ENCODE measurements at regions not wholly inside any gene's neighbourhood (a gene's known extent, or its start where the extent isn't known, plus 50 kb on each side); places are given as distances from the start of the nearest gene placed in this dataset.

- DNase-seq: no peak
Observed at GRCh38 chr1:62988867-62989266, 204.9 kb downstream of the ATG4C start.

GRCh38 chr1:62989497-62989896, 205.6 kb downstream of the ATG4C start:
- peak; percentile 10 to 38 for DNase-seq

- DNase-seq: no peak
Observed at GRCh38 chr1:62991152-62991551, 207.2 kb downstream of the ATG4C start.

- no peak for DNase-seq
Observed at GRCh38 chr1:62993844-62994243, 209.9 kb downstream of the ATG4C start.

GRCh38 chr1:62995173-62995572, 211.2 kb downstream of the ATG4C start:
- no peak for DNase-seq

GRCh38 chr1:62997884-62998283, 214.0 kb downstream of the ATG4C start:
- DNase-seq: no peak

- no peak for DNase-seq
Observed at GRCh38 chr1:62998845-62999649, 215.1 kb downstream of the ATG4C start.

GRCh38 chr1:63000508-63000907, 216.6 kb downstream of the ATG4C start:
- no peak for DNase-seq

- DNase-seq: peak; percentile 2 to 23
Observed at GRCh38 chr1:63004868-63005267, 220.9 kb downstream of the ATG4C start.

GRCh38 chr1:63005812-63006211, 221.9 kb downstream of the ATG4C start:
- no peak for DNase-seq

GRCh38 chr1:63009421-63009820, 225.5 kb downstream of the ATG4C start:
- no peak for DNase-seq

- no peak for DNase-seq
Observed at GRCh38 chr1:63010913-63011660, 227.2 kb downstream of the ATG4C start.

- no peak for DNase-seq
Observed at GRCh38 chr1:63012339-63012738, 228.4 kb downstream of the ATG4C start.

GRCh38 chr1:63014267-63014666, 230.3 kb downstream of the ATG4C start:
- DNase-seq: no peak

- DNase-seq: no peak
Observed at GRCh38 chr1:63022319-63022718, 238.4 kb downstream of the ATG4C start.

GRCh38 chr1:63023171-63023570, 239.2 kb downstream of the ATG4C start:
- no peak for DNase-seq

- no peak for DNase-seq
Observed at GRCh38 chr1:63023637-63024036, 239.7 kb downstream of the ATG4C start.

GRCh38 chr1:63024132-63024531, 240.2 kb downstream of the ATG4C start:
- DNase-seq: no peak

- DNase-seq: no peak
Observed at GRCh38 chr1:63027176-63027575, 243.2 kb downstream of the ATG4C start.

- DNase-seq: no peak
Observed at GRCh38 chr1:63032171-63032570, 248.2 kb downstream of the ATG4C start.

GRCh38 chr1:63033211-63033610, 249.3 kb downstream of the ATG4C start:
- DNase-seq: no peak

- no peak for DNase-seq
Observed at GRCh38 chr1:63034256-63034655, 250.3 kb downstream of the ATG4C start.

GRCh38 chr1:63038586-63038985, 254.7 kb downstream of the ATG4C start:
- DNase-seq: no peak

GRCh38 chr1:63041660-63042059, 257.7 kb downstream of the ATG4C start:
- DNase-seq: no peak

All from NCI-H524 (cell line).